ENCODE measurements at regions not wholly inside any gene's neighbourhood (a gene's known extent, or its start where the extent isn't known, plus 50 kb on each side); places are given as distances from the start of the nearest gene placed in this dataset.

- Histone ChIP-seq H3K4me3 (no peak overlapping the region), H3K27me3 (no peaks in the 10 kb centered on the region), H3K27ac (no peak overlapping the region), H3K4me1 (peaks cover 0 to 4% (median 0%) of the 10 kb centered on the region in 3 donors), H3K9me3 (no peaks in the 10 kb centered on the region), H3K36me3 (no peaks in the 10 kb centered on the region)
- 100% methylated on average over 1 of the region's 1 CpG; no CpG with 5 or more reads in 1 of the 2 donors for WGBS, 2 donors (ENCODE audit: low coverage in 1 of 2)
- TF ChIP-seq POLR2AphosphoS5 (IDR thresholded peaks at IDR 0.05): no peak
- TF ChIP-seq, protein P1, sequence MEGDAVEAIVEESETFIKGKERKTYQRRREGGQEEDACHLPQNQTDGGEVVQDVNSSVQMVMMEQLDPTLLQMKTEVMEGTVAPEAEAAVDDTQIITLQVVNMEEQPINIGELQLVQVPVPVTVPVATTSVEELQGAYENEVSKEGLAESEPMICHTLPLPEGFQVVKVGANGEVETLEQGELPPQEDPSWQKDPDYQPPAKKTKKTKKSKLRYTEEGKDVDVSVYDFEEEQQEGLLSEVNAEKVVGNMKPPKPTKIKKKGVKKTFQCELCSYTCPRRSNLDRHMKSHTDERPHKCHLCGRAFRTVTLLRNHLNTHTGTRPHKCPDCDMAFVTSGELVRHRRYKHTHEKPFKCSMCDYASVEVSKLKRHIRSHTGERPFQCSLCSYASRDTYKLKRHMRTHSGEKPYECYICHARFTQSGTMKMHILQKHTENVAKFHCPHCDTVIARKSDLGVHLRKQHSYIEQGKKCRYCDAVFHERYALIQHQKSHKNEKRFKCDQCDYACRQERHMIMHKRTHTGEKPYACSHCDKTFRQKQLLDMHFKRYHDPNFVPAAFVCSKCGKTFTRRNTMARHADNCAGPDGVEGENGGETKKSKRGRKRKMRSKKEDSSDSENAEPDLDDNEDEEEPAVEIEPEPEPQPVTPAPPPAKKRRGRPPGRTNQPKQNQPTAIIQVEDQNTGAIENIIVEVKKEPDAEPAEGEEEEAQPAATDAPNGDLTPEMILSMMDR (IDR thresholded peaks at IDR 0.05): no peak
- TF ChIP-seq EP300 (IDR thresholded peaks at IDR 0.05): no peak
- TF ChIP-seq POLR2A (IDR thresholded peaks at IDR 0.05): no peak
- no peak for ATAC-seq
Observed at GRCh38 chr4:74670583-74670982, 123.7 kb downstream of the BTC start.

DNA sequence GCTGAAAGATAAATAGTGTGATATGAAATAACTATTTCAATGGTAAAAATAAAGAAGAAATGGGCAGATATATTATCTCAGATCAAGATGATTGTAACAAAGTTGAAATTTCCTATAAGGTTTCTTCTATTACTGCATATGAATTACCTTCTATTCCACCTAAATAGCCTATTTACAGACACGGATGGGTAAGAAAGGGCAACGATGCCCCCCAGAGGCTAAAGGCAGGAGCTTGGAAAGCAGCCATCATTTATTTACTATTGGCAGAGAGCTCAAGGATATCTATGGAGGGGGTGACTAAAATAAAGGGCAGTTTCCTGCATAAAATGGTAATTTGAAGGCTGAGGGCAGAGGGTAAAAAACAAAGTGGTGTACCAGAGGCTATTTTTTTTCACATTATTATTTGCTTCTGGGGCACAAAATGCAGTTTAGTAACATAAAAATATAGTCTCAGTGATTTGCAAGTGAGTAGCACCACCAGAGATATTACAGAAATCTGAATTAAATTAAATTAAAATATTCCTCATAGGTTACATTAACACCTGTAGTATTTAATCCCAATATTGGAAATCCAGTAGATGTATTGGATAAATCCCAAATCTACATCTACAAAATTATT, 123.1 kb downstream of the BTC start:
- no peak for ATAC-seq
- TF ChIP-seq EP300 (IDR thresholded peaks at IDR 0.05): no peak
- TF ChIP-seq, protein P1 (IDR thresholded peaks at IDR 0.05): peak; percentile 24 to 60 (median 48)
- TF ChIP-seq POLR2AphosphoS5 (IDR thresholded peaks at IDR 0.05): peak; percentile 52
- no peak for TF ChIP-seq POLR2A (IDR thresholded peaks at IDR 0.05)
- Histone ChIP-seq H3K4me1 (peaks cover 0 to 4% (median 0%) of the 10 kb centered on the region in 3 donors), H3K4me3 (no peak overlapping the region), H3K36me3 (no peaks in the 10 kb centered on the region), H3K27ac (no peak overlapping the region), H3K27me3 (no peaks in the 10 kb centered on the region), H3K9me3 (no peaks in the 10 kb centered on the region)
- WGBS, 2 donors (ENCODE audit: low coverage in 1 of 2): 0% methylated on average over 2 of the region's 2 CpGs

- 56 to 86% methylated on average over 1 of the region's 1 CpG for WGBS, 2 donors (ENCODE audit: low coverage in 1 of 2)
- no peak overlapping the region for H3K27ac ChIP-seq
- H3K4me3 ChIP-seq: no peak overlapping the region
- no peaks in the 10 kb centered on the region for H3K36me3 ChIP-seq
- no peaks in the 10 kb centered on the region for H3K27me3 ChIP-seq
- ATAC-seq: no peak
- H3K9me3 ChIP-seq: no peaks in the 10 kb centered on the region
- TF ChIP-seq POLR2A (IDR thresholded peaks at IDR 0.05): no peak
- TF ChIP-seq EP300 (IDR thresholded peaks at IDR 0.05): no peak
- TF ChIP-seq, protein P1 (IDR thresholded peaks at IDR 0.05): no peak
- TF ChIP-seq POLR2AphosphoS5 (IDR thresholded peaks at IDR 0.05): no peak
- H3K4me1 ChIP-seq: peaks cover 0 to 4% (median 0%) of the 10 kb centered on the region in 3 donors
Observed at GRCh38 chr4:74674750-74675149, 119.6 kb downstream of the BTC start.

GRCh38 chr4:74675673-74676279, 118.5 kb downstream of the BTC start:
- TF ChIP-seq POLR2AphosphoS5 (IDR thresholded peaks at IDR 0.05): no peak
- TF ChIP-seq, protein P1 (IDR thresholded peaks at IDR 0.05): peak; percentile 60 to 81 (median 72)
- H3K27me3 ChIP-seq: no peaks in the 10 kb centered on the region
- H3K4me1 ChIP-seq: peaks cover 0 to 4% (median 0%) of the 10 kb centered on the region in 3 donors
- peak; percentile 66 for ATAC-seq
- WGBS, 2 donors (ENCODE audit: low coverage in 1 of 2): 6 to 13% methylated on average over 5 of the region's 5 CpGs
- no peak overlapping the region for H3K27ac ChIP-seq
- H3K4me3 ChIP-seq: no peak overlapping the region
- H3K9me3 ChIP-seq: no peaks in the 10 kb centered on the region
- no peaks in the 10 kb centered on the region for H3K36me3 ChIP-seq

Data from gastroesophageal sphincter (tissue), 4 donors.